T-cell (primary cell): ENCODE measurements at regions not wholly inside any gene's neighbourhood (a gene's known extent, or its start where the extent isn't known, plus 50 kb on each side); places are given as distances from the start of the nearest gene placed in this dataset.

Source experiments
- ATAC-seq, 4 experiments: fragments of 200-7000 bp in 3 of 4; fragments of 150-1000 bp in 1 of 4; cut with Tn5 transposase; replicated peaks in 1 of 4; 1 replicate in 3 of 4; 2 replicates in 1 of 4; pipeline ENCODE4 v1.10.0; 2021; ENCODE audit warnings: moderate library complexity in 3 of 4, mild to moderate bottlenecking in 2 of 4, moderate number of reproducible peaks in 1 of 4
- CTCF ChIA-PET, 2 donors: fragments of 300-600 bp; sonication (Branson Sonifier 250); formaldehyde crosslinking; loops; one replicate each; lab custom pipeline; 2022; ENCODE audit warnings: antibody characterized with exemption in 2 of 2; lab: Charles Lee
- POLR2A ChIA-PET, 2 donors: fragments of 300-600 bp; sonication (Branson Sonifier 250); formaldehyde crosslinking; loops; one replicate each; lab custom pipeline; 2022; ENCODE audit warnings: antibody characterized with exemption in 2 of 2; lab: Charles Lee
- DNase-seq, 35 experiments: peaks; one replicate each; pipeline versions ENCODE4 v3.0.0 to v3.0.0-alpha.2; 2013 to 2023
- H3K27ac ChIP-seq: one replicate; pipeline ENCODE4 v1.5.1; 2013; ENCODE audit warnings: low read length
- H3K27me3 ChIP-seq, 2 experiments: replicated peaks in 1 of 2; 1 replicate in 1 of 2; 2 replicates in 1 of 2; pipeline versions ENCODE4 v1.6.1 to v1.7.0; 2013; ENCODE audit warnings: low read length in 1 of 2, mixed read lengths in 1 of 2; ENCODE audit not compliant: control insufficient read depth in 2 of 2, insufficient read depth in 2 of 2; ENCODE audit errors: extremely low read depth in 1 of 2
- H3K36me3 ChIP-seq, 2 donors: 1 replicate in 1 of 2; 2 replicates in 1 of 2; pipeline versions ENCODE4 v1.6.1 to v1.7.0; 2013; ENCODE audit warnings: low read length in 1 of 2; ENCODE audit not compliant: control insufficient read depth in 2 of 2, insufficient read depth in 1 of 2; ENCODE audit errors: extremely low read depth in 1 of 2
- H3K4me1 ChIP-seq, 2 experiments: 1 replicate in 1 of 2; 2 replicates in 1 of 2; pipeline versions ENCODE4 v1.6.1 to v1.7.0; 2013; ENCODE audit warnings: low read length in 2 of 2, mixed read lengths in 1 of 2; ENCODE audit not compliant: insufficient read depth in 2 of 2, control insufficient read depth in 1 of 2; ENCODE audit errors: extremely low read depth in 1 of 2
- H3K4me3 ChIP-seq, 2 donors: 1 replicate in 1 of 2; 2 replicates in 1 of 2; pipeline versions ENCODE4 v1.5.1 to v1.7.0; 2013; ENCODE audit warnings: mild to moderate bottlenecking in 2 of 2, low read length in 1 of 2, moderate library complexity in 1 of 2; ENCODE audit not compliant: control insufficient read depth in 1 of 2; ENCODE audit errors: extremely low read depth in 1 of 2
- H3K9me3 ChIP-seq: 2 replicates; pipeline ENCODE4 v1.7.0; 2013
- H3K27ac Mint-ChIP-seq, 2 donors: one replicate each; pipeline ENCODE4 v1.8.0; 2020 to 2021; ENCODE audit warnings: mild to moderate bottlenecking in 2 of 2, mixed read lengths in 2 of 2
- H3K27me3 Mint-ChIP-seq, 2 donors: one replicate each; pipeline ENCODE4 v1.8.0; 2021 to 2022; ENCODE audit warnings: mixed read lengths in 2 of 2
- H3K36me3 Mint-ChIP-seq: one replicate; pipeline ENCODE4 v1.8.0; 2021; ENCODE audit warnings: mixed read lengths
- H3K4me1 Mint-ChIP-seq, 3 donors: one replicate each; pipeline ENCODE4 v1.8.0; 2020 to 2022; ENCODE audit warnings: mixed read lengths in 3 of 3, mild to moderate bottlenecking in 1 of 3
- H3K4me3 Mint-ChIP-seq, 3 donors: one replicate each; pipeline ENCODE4 v1.8.0; 2020 to 2022; ENCODE audit warnings: mild to moderate bottlenecking in 3 of 3, mixed read lengths in 3 of 3, moderate library complexity in 3 of 3
- H3K9me3 Mint-ChIP-seq, 3 donors: one replicate each; pipeline ENCODE4 v1.8.0; 2020 to 2022; ENCODE audit warnings: mixed read lengths in 3 of 3
- WGBS: methylation state at CpG from one replicate; pipeline ENCODE4 v1.1.5; 2013; ENCODE audit warnings: missing lambda C conversion rate; ENCODE audit not compliant: insufficient coverage; 5-methylcytosine and 5-hydroxymethylcytosine counted together

- Mint-ChIP-seq H3K4me3 (no peak overlapping the region), H3K4me1 (no peaks in the 10 kb centered on the region), H3K27me3 (peaks cover 2 to 16% of the 10 kb centered on the region in 2 donors), H3K36me3 (no peaks in the 10 kb centered on the region), H3K9me3 (no peaks in the 10 kb centered on the region), H3K27ac (no peak overlapping the region)
- DNase-seq (no peak), ATAC-seq (no peak)
- Histone ChIP-seq H3K4me3 (no peak overlapping the region), H3K9me3 (no peaks in the 10 kb centered on the region), H3K27ac (no peak overlapping the region), H3K36me3 (no peaks in the 10 kb centered on the region), H3K27me3 (no peaks in the 10 kb centered on the region), H3K4me1 (no peaks in the 10 kb centered on the region)
- 71% methylated on average over 4 of the region's 4 CpGs for WGBS
- ChIA-PET CTCF (no interaction called here), POLR2A (no interaction called here)
Measured at GRCh38 chr15:61299075-61299763, 70.1 kb upstream of the RORA start.

GRCh38 chr15:61295239-61295638 is 66.1 kb upstream of the RORA start:
- no peaks in the 10 kb centered on the region for H3K4me1 ChIP-seq
- Mint-ChIP-seq H3K36me3 (no peaks in the 10 kb centered on the region), H3K4me1 (no peaks in the 10 kb centered on the region), H3K27me3 (peaks cover 10 to 19% of the 10 kb centered on the region in 2 donors), H3K4me3 (no peak overlapping the region), H3K27ac (no peak overlapping the region), H3K9me3 (no peaks in the 10 kb centered on the region)
- no peak overlapping the region for H3K4me3 ChIP-seq
- no peaks in the 10 kb centered on the region for H3K9me3 ChIP-seq
- ATAC-seq (no peak), DNase-seq (no peak)
- H3K27me3 ChIP-seq = no peaks in the 10 kb centered on the region
- CTCF ChIA-PET = no interaction called here
- no peak overlapping the region for H3K27ac ChIP-seq
- POLR2A ChIA-PET = no interaction called here
- 80% methylated on average over 2 of the region's 3 CpGs for WGBS
- no peaks in the 10 kb centered on the region for H3K36me3 ChIP-seq

GRCh38 chr15:61282661-61283060 is 53.6 kb upstream of the RORA start:
- ATAC-seq = no peak
- Histone ChIP-seq H3K4me1 (no peaks in the 10 kb centered on the region), H3K9me3 (no peaks in the 10 kb centered on the region), H3K27me3 (peaks cover 0 to 7% of the 10 kb centered on the region in 2 experiments), H3K27ac (no peak overlapping the region), H3K36me3 (no peaks in the 10 kb centered on the region), H3K4me3 (no peak overlapping the region)
- peaks cover 0 to 7% (median 3%) of the 10 kb centered on the region in 3 donors for H3K9me3 Mint-ChIP-seq
- no peak for DNase-seq
- H3K27ac Mint-ChIP-seq = no peak overlapping the region
- peaks cover 33 to 37% of the 10 kb centered on the region in 2 donors for H3K27me3 Mint-ChIP-seq
- 89% methylated on average over 3 of the region's 4 CpGs for WGBS
- POLR2A ChIA-PET = no interaction called here
- no peaks in the 10 kb centered on the region for H3K4me1 Mint-ChIP-seq
- CTCF ChIA-PET = interaction anchor here (0.6 kb wide), 2 partner anchors 101 to 234 kb away, joined by 3 to 7 read pairs; no protein-coding TSS in a partner anchor
- H3K4me3 Mint-ChIP-seq = no peak overlapping the region
- no peaks in the 10 kb centered on the region for H3K36me3 Mint-ChIP-seq

GRCh38 chr15:61281328-61281727 is 52.2 kb upstream of the RORA start:
- Mint-ChIP-seq H3K4me1 (no peaks in the 10 kb centered on the region), H3K9me3 (peaks cover 0 to 6% (median 3%) of the 10 kb centered on the region in 3 donors), H3K27me3 (peaks cover 33 to 40% of the 10 kb centered on the region in 2 donors), H3K4me3 (no peak overlapping the region), H3K27ac (no peak overlapping the region), H3K36me3 (no peaks in the 10 kb centered on the region)
- no peak overlapping the region for H3K4me3 ChIP-seq
- WGBS = no CpG with 5 or more reads among the region's 1 CpG
- ChIA-PET CTCF (no interaction called here), POLR2A (no interaction called here)
- H3K9me3 ChIP-seq = no peaks in the 10 kb centered on the region
- no peak overlapping the region for H3K27ac ChIP-seq
- H3K27me3 ChIP-seq = peaks cover 0 to 9% of the 10 kb centered on the region in 2 experiments
- no peaks in the 10 kb centered on the region for H3K4me1 ChIP-seq
- DNase-seq = no peak
- ATAC-seq = no peak
- no peaks in the 10 kb centered on the region for H3K36me3 ChIP-seq
